Renal pelvis (tissue), 1 donor: ENCODE measurements at regions not wholly inside any gene's neighbourhood (a gene's known extent, or its start where the extent isn't known, plus 50 kb on each side); places are given as distances from the start of the nearest gene placed in this dataset.
A peak's percentile ranks its signal among the peaks of the same experiment; 100 is the strongest.
"Not testable (repeated sequence)": the region's sequence is repeated elsewhere in the genome, so short reads cannot be mapped to it uniquely, and the experiment has no call there.

ENCODE experiments used
- DNase-seq: peaks from one replicate; pipeline ENCODE4 v3.0.0-alpha.2; 2013

GRCh38 chr6:72457738-72458137 is 164.1 kb upstream of the KCNQ5 start:
- no peak for DNase-seq

DNA sequence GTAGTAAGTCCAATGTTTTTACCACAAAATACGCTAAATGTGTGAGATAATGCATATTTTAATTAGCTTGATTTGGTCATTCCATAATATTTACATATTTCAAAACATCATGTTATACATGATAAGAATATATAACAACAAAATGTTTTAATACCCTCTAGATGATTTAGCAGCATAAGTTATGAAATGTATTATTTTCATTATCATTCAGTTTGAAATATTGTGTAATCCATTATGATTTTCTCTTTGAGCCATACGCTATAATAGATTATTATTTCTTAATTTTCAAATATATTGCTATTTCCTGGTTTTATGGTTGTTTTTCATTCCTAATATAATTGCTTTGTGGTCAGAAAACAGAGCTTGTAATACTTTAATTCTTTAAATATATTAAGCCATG is 163.3 kb upstream of the KCNQ5 start:
- no peak for DNase-seq

DNA sequence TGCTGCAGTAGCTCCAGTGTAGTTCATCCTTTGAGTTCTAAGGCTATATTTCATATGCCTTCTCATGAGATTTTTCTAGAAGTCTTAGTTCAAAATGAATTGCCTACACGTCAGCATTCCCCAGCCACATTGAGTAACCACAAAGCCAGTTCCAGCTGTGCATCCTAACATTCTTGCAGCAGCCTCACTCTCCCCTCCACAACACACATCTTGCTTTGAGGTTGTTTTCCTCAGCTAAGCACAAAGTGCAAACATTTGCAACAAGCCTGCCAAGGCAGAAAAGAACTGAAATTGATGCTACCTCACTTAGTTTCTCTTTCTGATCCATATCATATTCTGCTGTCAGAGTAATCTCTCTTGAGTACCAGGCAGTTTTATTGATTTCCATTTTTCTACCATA is 160.7 kb upstream of the KCNQ5 start:
- no peak for DNase-seq

DNA sequence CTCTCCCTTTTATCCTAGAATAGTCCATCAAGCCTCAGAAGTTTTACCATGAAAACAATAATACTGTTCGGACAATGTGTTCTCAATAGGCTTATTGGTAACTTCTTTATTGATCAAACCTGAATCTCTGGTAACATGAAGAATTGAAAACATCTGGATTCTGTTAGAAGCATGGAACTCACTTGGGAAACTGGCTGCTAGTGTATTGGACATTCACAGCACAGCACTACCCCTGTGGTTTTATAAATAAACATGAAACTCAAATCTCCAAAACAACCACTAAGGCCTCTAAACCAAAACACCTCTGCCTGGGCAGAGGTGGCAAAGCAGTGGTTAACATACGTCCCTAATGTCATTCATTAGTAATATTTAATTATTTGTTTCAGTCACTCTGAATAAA is 157.6 kb upstream of the KCNQ5 start:
- no peak for DNase-seq

GRCh38 chr6:72464791-72465691 is 156.8 kb upstream of the KCNQ5 start:
- DNase-seq = no peak

- DNase-seq = no peak
Measured at GRCh38 chr6:72466471-72466870, 155.4 kb upstream of the KCNQ5 start.

GRCh38 chr6:72466971-72467566 is 154.8 kb upstream of the KCNQ5 start:
- no peak for DNase-seq

DNA sequence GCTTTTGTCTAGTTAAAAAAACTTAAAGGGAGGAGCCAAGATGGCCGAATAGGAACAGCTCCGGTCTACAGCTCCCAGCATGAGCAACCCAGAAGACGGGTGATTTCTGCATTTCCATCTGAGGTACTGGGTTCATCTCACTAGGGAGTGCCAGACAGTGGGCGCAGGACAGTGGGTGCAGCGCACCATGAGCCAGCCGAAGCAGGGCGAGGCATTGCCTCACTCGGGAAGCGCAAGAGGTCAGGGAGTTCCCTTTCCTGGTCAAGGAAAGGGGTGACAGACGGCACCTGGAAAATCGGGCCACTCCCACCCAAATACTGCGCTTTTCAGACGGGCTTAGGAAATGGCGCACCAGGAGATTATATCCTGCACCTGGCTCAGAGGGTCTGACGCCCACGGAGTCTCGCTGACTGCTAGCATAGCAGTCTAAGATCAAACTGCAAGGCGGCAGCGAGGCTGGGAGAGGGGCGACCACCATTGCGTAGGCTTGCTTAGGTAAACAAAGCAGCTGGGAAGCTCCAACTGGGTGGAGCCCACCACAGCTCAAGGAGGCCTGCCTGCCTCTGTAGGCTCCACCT is 152.4 kb upstream of the KCNQ5 start:
- not testable (repeated sequence) for DNase-seq

DNA sequence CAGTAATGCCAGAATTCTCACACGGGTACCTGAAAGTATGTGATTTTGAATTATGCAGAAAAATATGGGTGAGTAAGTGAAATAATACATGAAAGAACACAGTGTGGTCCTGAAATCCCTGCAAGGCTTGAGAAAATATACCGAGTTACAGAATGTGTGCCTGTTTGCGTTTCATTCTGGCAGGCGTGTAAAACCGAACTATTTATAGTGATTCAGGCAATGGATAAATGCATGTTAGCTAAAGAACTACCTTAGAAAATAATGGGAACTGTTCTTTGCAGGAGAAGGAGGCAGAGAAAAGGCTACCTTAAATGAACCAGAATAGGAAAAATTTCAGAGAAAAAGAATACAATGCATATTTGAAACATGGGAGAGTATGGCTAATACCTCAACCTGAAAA is 145.8 kb upstream of the KCNQ5 start:
- no peak for DNase-seq

- DNase-seq = peak; percentile 1
Measured at GRCh38 chr6:72476646-72477045, 145.2 kb upstream of the KCNQ5 start.

DNA sequence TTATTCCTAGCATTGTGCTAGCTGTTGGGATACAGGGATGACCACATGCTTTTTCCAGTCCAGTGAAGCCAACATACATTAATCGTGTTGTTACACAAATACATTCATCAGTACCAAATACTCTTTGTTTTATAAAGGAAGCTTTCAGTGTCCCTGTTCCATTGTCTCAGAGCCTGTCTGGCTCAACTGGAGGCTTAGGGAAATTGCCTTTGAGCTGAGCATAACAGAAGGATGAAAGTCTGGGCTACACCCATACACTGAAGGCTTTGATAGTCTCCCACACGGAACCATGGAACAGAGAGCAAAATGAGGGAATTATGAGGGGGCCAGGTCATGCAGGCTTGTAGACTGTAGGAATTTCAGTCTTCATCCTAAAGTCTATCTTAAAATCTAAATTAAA is 126.4 kb upstream of the KCNQ5 start:
- no peak for DNase-seq

- DNase-seq = no peak
Measured at GRCh38 chr6:72497186-72497585, 124.7 kb upstream of the KCNQ5 start.

DNA sequence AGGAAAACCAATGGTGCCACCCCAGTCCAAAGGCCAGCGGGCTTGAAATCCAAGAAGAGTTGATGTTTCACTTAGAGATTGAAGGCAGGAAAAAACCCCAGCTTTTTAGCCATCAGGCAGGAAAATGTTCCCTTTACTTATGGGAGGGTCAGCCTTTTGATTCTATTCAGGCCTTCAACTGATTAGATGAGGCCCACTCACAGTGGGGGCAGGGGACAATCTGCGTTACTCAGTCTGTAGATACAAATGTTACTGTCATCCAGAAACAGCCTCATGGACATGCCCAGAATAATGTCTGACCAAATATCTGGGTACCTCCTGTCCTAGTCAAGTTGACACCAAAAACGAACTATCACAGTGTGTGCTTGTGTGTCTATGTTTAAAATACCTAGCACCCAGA is 121.2 kb upstream of the KCNQ5 start:
- no peak for DNase-seq

GRCh38 chr6:72504406-72504805 is 117.5 kb upstream of the KCNQ5 start:
- DNase-seq = no peak

- no peak for DNase-seq
Measured at GRCh38 chr6:72505446-72505845, 116.4 kb upstream of the KCNQ5 start.

GRCh38 chr6:72519871-72520270 is 102.0 kb upstream of the KCNQ5 start:
- DNase-seq = no peak

- DNase-seq = no peak
Measured at GRCh38 chr6:72521684-72522083, 100.2 kb upstream of the KCNQ5 start.

DNA sequence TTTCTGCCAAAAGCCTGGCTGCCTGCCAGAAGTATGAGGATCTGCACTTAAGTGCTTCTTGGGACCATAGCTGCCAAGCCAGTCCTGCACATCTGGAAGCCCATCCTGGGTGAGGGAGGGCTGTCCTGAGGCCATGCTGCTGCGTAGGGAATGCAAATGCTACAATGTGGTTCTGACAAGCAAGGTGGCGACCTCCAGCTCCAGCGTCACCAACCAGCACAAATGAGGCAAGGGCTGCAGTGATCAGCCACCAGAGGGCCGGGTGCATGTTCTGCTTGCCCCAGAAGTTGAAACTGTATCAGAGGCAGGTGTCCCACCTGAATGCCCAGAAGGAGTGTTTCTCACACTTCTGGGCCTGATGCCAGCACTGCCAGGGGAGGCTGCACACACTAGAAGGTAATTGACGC is 99.1 kb upstream of the KCNQ5 start:
- peak; percentile 0 for DNase-seq

DNA sequence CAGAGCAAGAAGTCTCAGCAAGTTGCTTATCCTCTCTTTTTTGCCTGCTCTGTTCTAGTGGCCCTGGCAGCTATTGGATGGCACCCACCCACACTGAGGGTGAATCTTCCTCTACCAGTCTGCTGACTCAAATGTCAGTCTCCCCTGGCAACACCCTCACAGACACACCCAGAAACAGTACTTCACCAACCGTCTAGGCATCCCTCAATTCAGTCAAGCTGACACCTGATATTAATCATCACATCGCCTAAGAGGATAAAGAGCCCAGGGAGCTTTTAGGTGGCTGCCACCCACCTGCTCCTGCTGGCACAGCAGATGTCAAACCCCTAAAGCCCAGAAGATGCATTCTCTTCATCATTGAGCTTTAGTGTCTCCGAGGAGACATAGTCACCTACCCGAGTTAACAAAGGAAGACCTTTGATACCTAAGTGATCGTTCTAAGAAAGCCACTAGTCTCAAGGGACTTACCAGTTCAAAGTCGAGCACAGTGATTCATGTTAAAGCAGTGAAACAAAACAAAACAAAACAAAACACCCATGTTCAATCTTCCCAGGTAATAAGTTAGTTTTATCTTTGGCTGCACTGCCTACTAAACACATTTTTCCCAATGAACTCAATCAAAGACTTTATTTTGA is 97.7 kb upstream of the KCNQ5 start:
- no peak for DNase-seq

- DNase-seq = no peak
Measured at GRCh38 chr6:72525821-72526510, 95.9 kb upstream of the KCNQ5 start.

DNA sequence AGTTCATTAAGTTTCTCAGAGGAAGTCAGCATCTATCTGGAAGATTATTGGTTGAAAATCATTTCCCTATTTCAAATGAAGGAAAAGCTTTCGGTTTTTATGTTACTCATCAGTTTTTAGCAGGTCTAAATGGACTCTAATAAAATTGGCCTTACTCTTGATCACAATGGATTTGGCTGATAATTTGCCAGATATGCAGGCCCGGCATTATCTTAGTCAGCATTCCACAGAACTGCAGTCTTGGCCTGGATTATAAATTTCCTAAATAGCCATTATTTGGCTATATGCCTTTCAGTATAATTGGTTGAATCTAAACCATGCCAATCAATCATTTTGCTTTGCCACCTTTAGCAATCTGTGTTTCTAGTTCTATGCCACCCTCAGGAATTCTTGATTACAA is 91.7 kb upstream of the KCNQ5 start:
- no peak for DNase-seq

DNA sequence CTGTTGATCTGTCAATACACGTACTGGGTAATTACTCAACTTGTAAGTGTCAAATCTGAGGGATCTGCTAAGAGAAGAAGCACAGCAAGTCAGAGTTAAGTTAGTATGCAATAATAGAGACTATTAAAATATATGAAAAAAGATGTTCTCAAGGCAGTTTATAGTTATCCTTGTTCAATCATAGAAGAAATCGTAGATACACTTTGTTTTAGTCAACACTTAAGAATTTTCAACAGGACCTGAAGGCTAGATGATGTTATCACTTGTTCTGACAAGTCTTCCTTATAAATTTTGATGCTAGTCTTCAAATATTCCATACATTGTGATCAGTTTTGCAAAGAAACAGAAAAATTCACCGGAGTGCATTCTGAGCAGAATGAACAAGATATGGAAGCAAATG is 91.1 kb upstream of the KCNQ5 start:
- DNase-seq = no peak
